ENCODE measurements at regions not wholly inside any gene's neighbourhood (a gene's known extent, or its start where the extent isn't known, plus 50 kb on each side); places are given as distances from the start of the nearest gene placed in this dataset.

DNA sequence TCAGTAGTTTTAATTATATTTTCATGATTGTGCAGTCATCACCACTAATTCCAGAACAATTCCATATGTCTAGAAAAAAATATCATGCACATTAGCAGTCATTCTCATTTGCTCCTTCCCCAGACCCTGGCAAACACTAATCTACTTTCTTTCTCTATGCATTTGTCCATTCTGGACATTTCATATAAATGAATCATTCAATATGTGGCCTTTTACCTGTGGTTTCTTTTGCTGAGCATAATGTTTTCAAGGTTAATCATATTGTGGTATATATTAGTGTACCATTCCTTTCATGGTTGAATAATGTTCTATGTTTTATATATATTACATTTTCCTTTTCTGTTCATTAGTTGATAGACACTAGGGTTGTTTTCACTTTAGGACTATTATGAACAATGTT, 811.1 kb upstream of the RAG2 start:
- no peak for TF ChIP-seq POLR2A (IDR thresholded peaks at IDR 0.05)
- no peak for TF ChIP-seq POLR2AphosphoS5 (IDR thresholded peaks at IDR 0.05)
- TF ChIP-seq, protein P1, sequence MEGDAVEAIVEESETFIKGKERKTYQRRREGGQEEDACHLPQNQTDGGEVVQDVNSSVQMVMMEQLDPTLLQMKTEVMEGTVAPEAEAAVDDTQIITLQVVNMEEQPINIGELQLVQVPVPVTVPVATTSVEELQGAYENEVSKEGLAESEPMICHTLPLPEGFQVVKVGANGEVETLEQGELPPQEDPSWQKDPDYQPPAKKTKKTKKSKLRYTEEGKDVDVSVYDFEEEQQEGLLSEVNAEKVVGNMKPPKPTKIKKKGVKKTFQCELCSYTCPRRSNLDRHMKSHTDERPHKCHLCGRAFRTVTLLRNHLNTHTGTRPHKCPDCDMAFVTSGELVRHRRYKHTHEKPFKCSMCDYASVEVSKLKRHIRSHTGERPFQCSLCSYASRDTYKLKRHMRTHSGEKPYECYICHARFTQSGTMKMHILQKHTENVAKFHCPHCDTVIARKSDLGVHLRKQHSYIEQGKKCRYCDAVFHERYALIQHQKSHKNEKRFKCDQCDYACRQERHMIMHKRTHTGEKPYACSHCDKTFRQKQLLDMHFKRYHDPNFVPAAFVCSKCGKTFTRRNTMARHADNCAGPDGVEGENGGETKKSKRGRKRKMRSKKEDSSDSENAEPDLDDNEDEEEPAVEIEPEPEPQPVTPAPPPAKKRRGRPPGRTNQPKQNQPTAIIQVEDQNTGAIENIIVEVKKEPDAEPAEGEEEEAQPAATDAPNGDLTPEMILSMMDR (IDR thresholded peaks at IDR 0.05): no peak
